DND-41 (cell line): ENCODE measurements at regions not wholly inside any gene's neighbourhood (a gene's known extent, or its start where the extent isn't known, plus 50 kb on each side); places are given as distances from the start of the nearest gene placed in this dataset.

ENCODE experiments used
- ATAC-seq: fragments of 200-7000 bp; cut with Tn5 transposase; 3 replicates; pipeline ENCODE4 v1.9.1; 2021; ENCODE audit warnings: low read depth; ENCODE audit not compliant: insufficient read depth
- DNase-seq: peaks from one replicate; pipeline ENCODE4 v3.0.0-alpha.2; 2020
- H2AFZ ChIP-seq: 2 replicates; pipeline ENCODE4 v1.6.0; 2012; ENCODE audit warnings: low read depth, low read length
- H3K27ac ChIP-seq: 2 replicates; pipeline ENCODE4 v1.5.1; 2012; ENCODE audit warnings: low read length, inconsistent platforms
- H3K27me3 ChIP-seq: fragments of 200-600 bp; sonication (generic); 2 replicates; pipeline ENCODE4 v1.6.0; 2012; ENCODE audit warnings: low read length, mild to moderate bottlenecking, inconsistent platforms; ENCODE audit not compliant: insufficient read depth, poor library complexity
- H3K36me3 ChIP-seq: 2 replicates; pipeline ENCODE4 v1.5.1; 2012; ENCODE audit warnings: low read length, inconsistent platforms; ENCODE audit not compliant: insufficient read depth
- H3K4me1 ChIP-seq: 2 replicates; pipeline ENCODE4 v1.5.1; 2012; ENCODE audit warnings: mild to moderate bottlenecking, low read length; ENCODE audit not compliant: insufficient read depth
- H3K4me2 ChIP-seq: 2 replicates; pipeline ENCODE4 v1.6.0; 2012; ENCODE audit warnings: mild to moderate bottlenecking, moderate library complexity, low read length, inconsistent platforms; ENCODE audit not compliant: insufficient read depth
- H3K4me3 ChIP-seq, 2 experiments: fragments of 200-600 bp in 1 of 2; shearing (Covaris generic) in 1 of 2; 2 replicates each; pipeline ENCODE4 v1.5.1; 2012 to 2016; ENCODE audit warnings: inconsistent platforms in 2 of 2, low read length in 2 of 2, mild to moderate bottlenecking in 2 of 2, low read depth in 1 of 2, moderate library complexity in 1 of 2
- H3K79me2 ChIP-seq: 2 replicates; pipeline ENCODE4 v1.6.0; 2012; ENCODE audit warnings: low read length, inconsistent platforms; ENCODE audit not compliant: insufficient read depth
- H3K9ac ChIP-seq: 2 replicates; pipeline ENCODE4 v1.6.0; 2012; ENCODE audit warnings: low read depth, mild to moderate bottlenecking, inconsistent platforms, low read length, moderate library complexity
- H3K9me3 ChIP-seq: 2 replicates; pipeline ENCODE4 v1.5.1; 2012; ENCODE audit warnings: low read length, moderate library complexity, mild to moderate bottlenecking, inconsistent platforms; ENCODE audit not compliant: insufficient read depth, severe bottlenecking
- H4K20me1 ChIP-seq: 2 replicates; pipeline ENCODE4 v1.6.0; 2012; ENCODE audit warnings: low read length; ENCODE audit not compliant: insufficient read depth
- EZH2 ChIP-seq: IDR thresholded peaks from 3 replicates; pipeline ENCODE4 v1.6.1; 2012; ENCODE audit warnings: borderline replicate concordance, low read depth, mild to moderate bottlenecking, moderate library complexity, low read length, inconsistent platforms; ENCODE audit not compliant: severe bottlenecking
- TF ChIP-seq, protein P1 (sequence below): IDR thresholded peaks from 2 replicates; pipeline ENCODE4 v1.5.1; 2012; ENCODE audit warnings: borderline replicate concordance, low read length, moderate library complexity, mild to moderate bottlenecking; ENCODE audit not compliant: poor library complexity, severe bottlenecking; ENCODE audit errors: extremely low read depth

DNA sequence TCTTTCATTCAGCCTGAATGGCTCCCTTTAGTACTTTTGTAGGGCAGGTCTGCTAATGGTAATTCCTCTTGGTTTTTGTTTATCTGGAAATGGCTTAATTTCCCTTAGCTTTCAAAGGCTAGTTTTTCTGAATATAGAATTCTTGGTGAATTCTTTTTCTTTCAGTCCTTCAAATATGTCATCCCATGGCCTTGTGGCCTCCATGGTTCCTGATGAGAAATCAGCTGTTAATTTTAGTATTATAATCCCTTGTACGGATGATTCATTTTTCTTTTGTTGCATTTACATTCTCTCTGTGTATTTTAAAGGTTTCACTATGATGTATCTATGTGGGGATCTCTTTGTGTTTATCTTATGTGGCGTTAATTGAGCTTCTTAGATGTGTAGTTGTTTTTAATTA, 179.6 kb upstream of the ARG1 start:
- Histone ChIP-seq H4K20me1 (no peaks in the 10 kb centered on the region), H3K9me3 (no peaks in the 10 kb centered on the region), H3K79me2 (no peaks in the 10 kb centered on the region), H2AFZ (no peak overlapping the region), H3K4me3 (no peak overlapping the region), H3K4me2 (no peak overlapping the region), H3K4me1 (no peaks in the 10 kb centered on the region), H3K9ac (no peak overlapping the region), H3K27ac (no peak overlapping the region), H3K36me3 (no peaks in the 10 kb centered on the region), H3K27me3 (no peaks in the 10 kb centered on the region)
- no peak for DNase-seq
- TF ChIP-seq, protein P1, sequence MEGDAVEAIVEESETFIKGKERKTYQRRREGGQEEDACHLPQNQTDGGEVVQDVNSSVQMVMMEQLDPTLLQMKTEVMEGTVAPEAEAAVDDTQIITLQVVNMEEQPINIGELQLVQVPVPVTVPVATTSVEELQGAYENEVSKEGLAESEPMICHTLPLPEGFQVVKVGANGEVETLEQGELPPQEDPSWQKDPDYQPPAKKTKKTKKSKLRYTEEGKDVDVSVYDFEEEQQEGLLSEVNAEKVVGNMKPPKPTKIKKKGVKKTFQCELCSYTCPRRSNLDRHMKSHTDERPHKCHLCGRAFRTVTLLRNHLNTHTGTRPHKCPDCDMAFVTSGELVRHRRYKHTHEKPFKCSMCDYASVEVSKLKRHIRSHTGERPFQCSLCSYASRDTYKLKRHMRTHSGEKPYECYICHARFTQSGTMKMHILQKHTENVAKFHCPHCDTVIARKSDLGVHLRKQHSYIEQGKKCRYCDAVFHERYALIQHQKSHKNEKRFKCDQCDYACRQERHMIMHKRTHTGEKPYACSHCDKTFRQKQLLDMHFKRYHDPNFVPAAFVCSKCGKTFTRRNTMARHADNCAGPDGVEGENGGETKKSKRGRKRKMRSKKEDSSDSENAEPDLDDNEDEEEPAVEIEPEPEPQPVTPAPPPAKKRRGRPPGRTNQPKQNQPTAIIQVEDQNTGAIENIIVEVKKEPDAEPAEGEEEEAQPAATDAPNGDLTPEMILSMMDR = no peak
- no peak for TF ChIP-seq EZH2
- no peak for ATAC-seq

DNA sequence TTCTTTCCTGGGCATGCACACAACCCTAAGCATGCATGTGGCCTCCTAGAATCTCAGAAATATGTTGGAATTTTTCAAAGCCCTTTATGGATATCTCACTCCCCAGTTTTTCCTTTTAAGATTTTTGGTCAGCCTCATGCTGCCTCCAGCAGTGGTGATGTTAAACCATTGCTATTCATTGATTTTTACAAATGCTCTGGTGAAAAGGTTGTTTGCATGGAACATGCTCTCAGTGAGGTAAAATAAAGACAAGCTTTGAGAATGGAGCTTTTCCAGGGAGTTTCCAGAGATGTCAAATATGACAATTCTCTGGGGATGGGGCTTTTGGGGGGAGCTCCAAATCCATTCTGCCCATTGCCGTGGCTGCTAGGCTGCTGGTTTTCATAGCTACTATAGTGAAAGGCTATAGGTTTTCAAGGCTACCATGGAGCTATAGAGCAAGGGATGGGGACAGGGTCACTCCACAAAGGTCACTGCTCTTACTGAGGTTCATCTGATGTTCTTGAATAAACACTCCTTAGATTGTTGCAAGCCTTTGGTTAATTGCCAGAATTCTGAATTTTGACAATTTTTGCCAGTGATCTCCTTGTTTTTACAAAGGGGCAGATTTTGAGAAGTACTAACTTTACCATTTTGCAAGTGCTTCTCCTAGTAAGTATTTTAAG, 178.1 kb upstream of the ARG1 start:
- H3K27me3 ChIP-seq = no peaks in the 10 kb centered on the region
- H4K20me1 ChIP-seq = no peaks in the 10 kb centered on the region
- H3K4me3 ChIP-seq = no peak overlapping the region
- no peaks in the 10 kb centered on the region for H3K79me2 ChIP-seq
- no peaks in the 10 kb centered on the region for H3K36me3 ChIP-seq
- no peak overlapping the region for H3K9ac ChIP-seq
- no peak overlapping the region for H2AFZ ChIP-seq
- ATAC-seq = no peak
- no peak for DNase-seq
- H3K9me3 ChIP-seq = no peaks in the 10 kb centered on the region
- no peak overlapping the region for H3K4me2 ChIP-seq
- H3K27ac ChIP-seq = no peak overlapping the region
- TF ChIP-seq, protein P1 = no peak
- TF ChIP-seq EZH2 = no peak
- no peaks in the 10 kb centered on the region for H3K4me1 ChIP-seq

DNA sequence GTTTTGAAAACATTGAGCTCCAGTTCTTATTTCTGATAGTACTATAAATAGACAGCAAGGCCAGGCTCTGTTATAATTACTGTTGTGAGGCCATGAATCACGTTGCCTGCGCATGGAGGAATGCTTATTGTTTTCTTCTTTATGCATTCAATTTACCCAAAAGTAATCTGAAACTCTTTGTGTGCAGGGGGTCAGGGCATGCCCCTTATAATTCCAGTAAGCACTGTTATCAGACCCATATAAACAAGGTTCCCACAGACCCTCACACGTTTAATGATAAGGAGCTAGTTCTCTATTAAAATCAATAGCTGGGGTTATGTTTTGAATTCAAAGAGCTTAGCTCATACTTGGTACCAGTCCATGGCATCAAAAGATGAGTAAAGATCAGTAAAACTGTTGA, 174.8 kb upstream of the ARG1 start:
- Histone ChIP-seq H3K9ac (no peak overlapping the region), H3K79me2 (no peaks in the 10 kb centered on the region), H2AFZ (no peak overlapping the region), H3K4me3 (no peak overlapping the region), H3K4me2 (no peak overlapping the region), H3K9me3 (no peaks in the 10 kb centered on the region), H3K27me3 (no peaks in the 10 kb centered on the region), H3K27ac (no peak overlapping the region), H3K36me3 (no peaks in the 10 kb centered on the region), H4K20me1 (no peaks in the 10 kb centered on the region), H3K4me1 (no peaks in the 10 kb centered on the region)
- DNase-seq (no peak), ATAC-seq (no peak)
- TF ChIP-seq, protein P1 = no peak
- TF ChIP-seq EZH2 = no peak

DNA sequence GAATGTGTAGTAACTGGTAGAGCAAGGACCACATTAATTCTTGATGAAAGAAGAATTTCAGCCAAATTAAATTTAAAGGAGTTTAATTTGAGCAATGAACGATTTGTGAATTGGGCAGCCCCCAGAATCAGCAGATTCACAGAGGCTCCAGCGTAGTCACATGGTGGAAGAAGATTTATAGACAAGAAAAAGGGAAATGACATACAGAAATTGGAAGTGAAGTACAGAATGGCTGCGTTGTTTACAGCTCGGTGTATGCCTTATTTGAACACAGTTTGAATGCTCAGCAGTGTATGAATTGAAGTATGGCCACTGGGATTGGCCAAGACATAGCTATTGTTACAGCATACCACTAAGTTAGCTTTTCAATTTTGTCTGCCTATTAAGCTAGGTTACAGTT, 173.6 kb upstream of the ARG1 start:
- H3K36me3 ChIP-seq = no peaks in the 10 kb centered on the region
- no peak overlapping the region for H2AFZ ChIP-seq
- H3K4me3 ChIP-seq = no peak overlapping the region
- no peaks in the 10 kb centered on the region for H4K20me1 ChIP-seq
- no peaks in the 10 kb centered on the region for H3K9me3 ChIP-seq
- no peaks in the 10 kb centered on the region for H3K79me2 ChIP-seq
- H3K27ac ChIP-seq = no peak overlapping the region
- no peak overlapping the region for H3K9ac ChIP-seq
- DNase-seq (no peak), ATAC-seq (no peak)
- H3K4me2 ChIP-seq = no peak overlapping the region
- H3K4me1 ChIP-seq = no peaks in the 10 kb centered on the region
- TF ChIP-seq, protein P1 = no peak
- TF ChIP-seq EZH2 = no peak
- H3K27me3 ChIP-seq = no peaks in the 10 kb centered on the region
